Stimulated activated CD8-positive, alpha-beta memory T cell treated with anti-CD3 and anti-CD28 coated beads, Interleukin-4, amount 100 ng/mL, for 4 hours (primary cell): ENCODE measurements at regions not wholly inside any gene's neighbourhood (a gene's known extent, or its start where the extent isn't known, plus 50 kb on each side); places are given as distances from the start of the nearest gene placed in this dataset.
"Not testable (repeated sequence)": the region's sequence is repeated elsewhere in the genome, so short reads cannot be mapped to it uniquely, and the experiment has no call there.

Source experiments
- DNase-seq, 2 donors: peaks; one replicate each; pipeline ENCODE4 v3.0.0-alpha.2; 2020; ENCODE audit warnings: low read depth in 2 of 2, low spot score in 1 of 2

DNA sequence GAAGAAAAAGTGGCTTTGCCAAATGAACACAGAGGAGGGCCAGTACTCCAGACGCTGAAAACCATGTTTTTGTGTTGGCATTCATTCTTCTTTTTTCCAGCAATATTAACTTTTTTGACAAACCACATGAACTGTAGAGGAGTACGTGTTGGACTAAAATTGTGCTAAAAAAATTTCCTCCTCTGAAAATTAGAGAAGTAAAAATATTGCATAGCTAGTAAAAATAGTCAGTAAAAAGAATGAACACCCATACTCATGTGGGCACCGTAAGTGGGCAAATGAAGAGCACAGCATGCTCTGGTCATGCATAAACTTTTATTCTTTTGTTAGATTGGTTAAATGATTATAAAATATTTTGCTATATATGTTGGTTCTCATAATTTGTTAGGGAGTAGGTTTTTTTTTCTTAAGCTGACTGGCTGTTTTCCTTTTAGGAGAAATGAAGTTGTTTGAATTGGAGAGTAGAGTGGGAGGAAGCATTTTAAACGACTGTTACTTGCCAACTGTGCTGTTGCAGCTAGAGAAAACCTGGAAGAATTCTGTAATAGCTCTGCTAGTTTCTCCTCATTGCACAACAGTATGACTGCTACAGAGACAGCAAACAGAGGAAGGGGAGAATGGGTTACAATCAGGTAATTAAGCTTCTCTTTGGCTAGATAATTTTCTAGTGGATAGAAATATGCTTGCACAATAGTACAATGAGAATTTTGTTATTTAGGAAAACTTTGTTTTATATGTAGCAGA, 222.4 kb downstream of the KCTD12 start:
- no peak for DNase-seq

DNA sequence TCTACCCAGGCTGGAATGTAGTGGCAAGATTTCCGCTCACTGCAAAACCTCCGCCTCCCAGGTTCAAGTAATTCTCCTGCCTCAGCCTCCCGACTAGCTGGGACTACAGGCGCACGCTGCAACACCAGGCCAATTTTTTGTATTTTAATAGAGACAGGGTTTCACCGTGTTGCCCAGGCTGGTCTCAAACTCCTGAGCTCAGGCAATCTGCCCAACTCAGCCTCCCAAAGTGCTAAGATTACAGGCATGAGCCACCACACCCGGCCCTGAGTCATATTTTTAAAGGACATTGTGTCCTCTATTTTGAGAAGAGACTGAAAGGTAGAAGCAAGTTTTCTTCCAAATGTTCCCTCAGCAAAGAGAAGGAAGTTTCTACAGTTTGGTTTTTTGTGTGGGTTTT, 227.1 kb downstream of the KCTD12 start:
- DNase-seq, result not testable (repeated sequence)

DNA sequence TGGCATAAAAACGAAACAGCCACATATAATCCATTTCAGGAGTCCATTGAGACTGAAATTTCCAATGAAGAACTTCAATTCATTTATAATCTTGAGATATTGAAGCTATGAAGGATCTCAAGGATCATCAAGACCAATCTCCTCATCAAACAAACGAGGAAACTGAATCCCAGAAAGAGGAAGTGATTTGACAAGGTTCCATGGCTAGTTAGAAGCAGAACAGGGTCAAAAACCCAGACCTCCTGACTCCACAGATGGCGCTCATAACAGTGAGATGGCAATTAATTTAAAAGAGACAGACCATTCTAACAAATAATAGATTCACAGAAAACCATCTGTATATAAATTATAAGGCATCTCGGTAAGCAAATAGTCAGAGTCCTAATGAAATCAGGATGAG, 229.7 kb downstream of the KCTD12 start:
- DNase-seq, result no peak

DNA sequence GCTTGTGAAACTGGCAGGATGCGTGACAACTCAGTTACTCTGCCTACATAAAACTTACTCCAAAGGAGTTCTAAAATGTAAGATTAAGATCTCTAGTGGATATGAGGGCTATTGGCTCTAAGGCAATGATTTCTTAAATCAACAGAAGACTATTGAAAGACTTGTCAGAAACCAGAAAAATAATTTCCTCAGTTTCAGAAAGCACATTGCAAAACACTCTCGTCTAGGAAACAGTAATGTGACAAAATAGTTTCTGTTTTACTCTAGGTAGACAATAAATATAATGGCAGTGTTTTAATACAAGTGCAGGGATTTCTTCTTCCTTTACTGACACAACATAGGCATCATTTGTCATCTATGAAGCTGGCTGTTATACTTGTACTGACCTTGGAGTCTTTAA, 230.1 kb downstream of the KCTD12 start:
- no peak for DNase-seq

DNA sequence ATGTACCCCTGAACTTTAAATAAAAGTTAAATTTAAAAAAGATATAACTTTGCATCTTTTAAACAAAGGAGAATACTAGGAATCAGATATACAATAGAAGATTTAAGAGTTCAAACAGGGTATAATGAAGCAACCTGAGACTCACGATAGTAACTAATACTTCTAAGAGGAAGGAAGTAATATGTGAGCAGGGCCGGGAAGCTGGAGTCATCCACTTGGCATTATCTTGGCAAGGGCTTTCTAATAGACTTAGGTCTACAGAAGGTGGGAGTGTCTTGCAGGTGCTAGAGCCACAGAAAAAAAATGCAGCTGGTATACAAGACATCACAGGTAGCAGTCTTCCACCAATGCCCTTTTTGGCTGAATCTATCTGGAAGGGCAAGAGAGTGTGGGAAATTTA, 231.9 kb downstream of the KCTD12 start:
- DNase-seq, result no peak

DNA sequence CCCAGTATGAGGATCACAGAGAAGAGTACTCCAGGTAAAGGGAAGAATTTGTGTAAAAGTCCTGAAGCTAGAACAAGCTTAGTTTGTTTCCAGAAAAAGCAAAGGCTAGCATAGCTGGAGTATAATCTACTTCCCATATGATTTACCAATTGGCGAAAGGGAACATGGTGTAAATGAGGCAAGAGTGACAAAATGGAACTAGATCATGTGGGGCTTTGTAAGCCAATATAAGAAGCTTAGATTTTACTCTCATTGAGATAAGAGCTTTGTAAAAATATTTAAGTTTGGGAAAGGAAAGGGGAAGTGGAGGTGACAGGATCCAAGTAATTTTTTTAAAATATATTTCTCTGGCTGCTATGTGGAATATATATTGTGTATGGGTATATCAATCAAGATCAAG, 234.9 kb downstream of the KCTD12 start:
- no peak for DNase-seq

DNA sequence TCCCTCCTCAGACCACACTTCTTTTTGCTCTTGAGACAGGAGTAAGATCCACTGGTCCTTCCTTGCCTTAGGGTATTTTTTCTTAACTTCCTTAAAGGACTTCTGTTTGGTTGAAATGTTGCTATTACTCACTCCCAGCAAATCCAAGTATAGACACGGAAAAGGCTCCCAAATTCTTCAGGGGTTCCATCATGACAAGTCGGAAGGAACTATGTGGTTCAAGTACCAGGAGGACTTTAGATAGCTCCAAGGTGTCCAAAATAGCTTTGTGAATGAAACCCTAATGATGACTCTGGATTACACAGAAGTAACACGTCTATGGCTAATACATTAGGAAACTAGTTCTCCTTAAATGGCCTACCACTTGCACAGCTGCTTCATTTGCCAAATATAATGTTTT, 238.7 kb downstream of the KCTD12 start:
- no peak for DNase-seq

DNA sequence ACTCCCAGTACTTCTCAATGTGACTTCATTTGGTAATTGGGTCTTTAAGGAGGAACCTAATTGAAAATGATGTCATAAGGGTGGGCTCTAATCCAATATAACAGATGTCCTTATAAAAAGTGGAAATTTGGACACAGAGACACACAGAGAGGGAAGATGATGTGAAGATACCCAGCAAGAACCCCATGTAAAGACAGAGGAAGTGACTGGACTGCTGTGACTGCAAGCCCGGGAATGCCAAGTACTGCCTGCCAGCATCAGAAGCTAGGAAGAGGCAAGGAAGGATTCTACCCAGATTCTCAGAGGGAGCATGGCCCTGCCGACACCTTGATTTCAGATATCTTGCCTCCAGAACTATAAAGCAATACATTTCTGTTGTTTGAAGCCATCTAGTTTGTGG, 239.3 kb downstream of the KCTD12 start:
- no peak for DNase-seq

DNA sequence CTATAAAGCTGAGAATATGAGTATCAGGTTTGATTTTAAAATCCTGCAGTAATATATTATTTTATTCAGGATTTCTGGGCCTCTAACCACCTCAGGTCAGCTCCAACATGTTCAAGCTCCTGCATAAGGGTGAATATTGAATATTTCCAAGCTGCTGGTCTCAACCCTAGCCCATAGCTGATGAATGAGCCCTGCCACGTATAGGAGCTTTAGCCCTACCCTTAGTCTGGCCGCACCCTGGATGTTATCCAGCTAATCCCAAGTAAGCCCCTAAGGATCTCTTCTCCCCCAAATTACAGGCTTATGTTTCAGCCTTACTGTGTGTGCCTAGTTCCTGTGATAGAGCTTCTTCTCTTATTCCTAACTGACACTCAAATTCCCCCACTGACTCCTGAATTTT, 240.6 kb downstream of the KCTD12 start:
- DNase-seq, result no peak

DNA sequence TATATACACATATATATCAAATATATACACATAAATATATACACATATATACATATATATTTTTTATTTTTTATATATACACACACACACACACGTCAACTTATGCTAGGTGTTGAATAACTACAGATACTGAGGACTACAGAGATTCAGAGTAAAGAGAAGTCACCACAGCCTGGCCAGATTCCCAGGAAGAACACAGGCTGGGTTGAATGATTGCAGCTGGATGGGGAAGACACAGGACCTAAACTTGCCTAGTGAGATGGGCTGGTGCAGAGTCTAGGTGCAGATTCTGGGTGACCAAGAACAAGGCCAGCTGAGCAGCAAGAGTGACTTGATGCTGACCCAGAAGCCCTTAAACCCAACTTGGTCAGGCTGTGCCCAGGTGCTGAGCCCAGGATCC, 241.3 kb downstream of the KCTD12 start:
- DNase-seq, result no peak

DNA sequence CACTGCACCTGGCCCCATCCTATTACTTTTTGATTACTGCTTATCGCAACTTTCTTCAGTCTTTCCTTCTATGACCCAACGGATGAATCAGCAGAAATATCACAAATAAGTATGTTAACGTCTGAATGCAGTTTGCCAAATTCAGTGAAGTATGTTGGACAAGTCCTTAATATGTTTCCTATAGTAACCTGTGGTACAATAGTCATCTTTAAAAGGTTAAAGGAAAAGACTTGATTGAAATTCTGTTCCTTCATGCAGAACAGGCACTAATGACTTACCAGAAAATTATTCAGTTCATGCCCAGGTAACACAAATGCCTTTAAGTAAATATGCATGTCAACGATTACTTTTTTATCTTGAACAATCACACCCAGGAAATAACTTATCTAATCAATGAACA, 242.6 kb downstream of the KCTD12 start:
- no peak for DNase-seq

DNA sequence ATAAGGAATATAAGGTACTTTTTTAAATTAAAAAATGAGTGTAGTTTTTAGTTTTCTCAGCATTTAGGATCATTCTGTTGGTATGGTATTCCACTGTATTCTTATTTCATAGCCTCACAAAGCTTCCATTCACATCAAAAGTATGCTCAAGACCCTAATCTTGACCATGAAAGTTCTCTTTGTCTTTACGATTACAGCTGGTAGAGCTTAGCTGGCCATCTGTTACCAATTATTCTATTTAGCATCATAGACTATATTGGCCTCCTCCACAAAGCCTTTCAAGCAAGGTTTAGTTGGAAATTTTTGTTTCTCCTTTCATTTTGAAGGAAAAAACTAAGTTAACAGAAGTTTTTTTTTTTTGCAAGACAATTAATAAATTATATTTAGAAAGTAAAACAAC, 245.1 kb downstream of the KCTD12 start:
- no peak for DNase-seq

DNA sequence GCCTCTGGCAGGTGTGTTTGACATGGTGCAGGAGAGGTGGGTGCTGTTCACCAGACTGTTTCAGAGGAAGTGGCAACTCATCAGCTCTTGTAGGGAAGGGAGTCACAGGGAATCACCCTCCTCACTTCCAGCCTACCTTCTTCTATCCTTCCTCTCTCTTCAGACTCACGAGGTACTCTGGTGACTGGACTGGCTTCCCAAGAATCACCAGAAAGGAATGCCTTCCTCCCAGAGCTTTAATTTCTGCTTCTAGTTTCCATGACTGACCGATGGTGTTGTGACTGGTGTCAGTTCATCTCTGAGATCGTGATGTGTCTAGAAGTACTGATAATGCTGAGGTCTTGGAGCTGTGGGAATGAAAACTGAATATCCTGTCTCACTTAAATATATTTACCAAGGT, 247.3 kb downstream of the KCTD12 start:
- DNase-seq, result no peak

DNA sequence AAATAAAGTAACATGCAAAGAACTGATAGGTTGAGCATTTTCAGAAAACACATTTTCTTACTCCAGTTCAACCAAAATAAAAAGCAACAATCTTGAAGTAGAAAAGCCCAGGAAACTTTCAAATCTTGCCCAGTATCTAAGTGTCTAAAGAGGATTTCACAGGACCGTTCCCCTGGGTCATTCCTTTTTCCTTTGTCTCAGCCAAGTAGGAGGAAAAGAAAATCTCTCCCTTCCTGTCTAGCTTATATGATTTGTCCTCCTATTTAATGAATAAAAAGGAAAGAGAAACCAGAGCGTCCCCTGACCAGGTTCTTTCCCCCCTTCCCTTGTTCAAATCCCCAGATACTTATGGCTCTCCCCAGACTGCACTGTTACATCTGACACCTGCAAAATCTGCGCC, 248.0 kb downstream of the KCTD12 start:
- DNase-seq, result no peak

DNA sequence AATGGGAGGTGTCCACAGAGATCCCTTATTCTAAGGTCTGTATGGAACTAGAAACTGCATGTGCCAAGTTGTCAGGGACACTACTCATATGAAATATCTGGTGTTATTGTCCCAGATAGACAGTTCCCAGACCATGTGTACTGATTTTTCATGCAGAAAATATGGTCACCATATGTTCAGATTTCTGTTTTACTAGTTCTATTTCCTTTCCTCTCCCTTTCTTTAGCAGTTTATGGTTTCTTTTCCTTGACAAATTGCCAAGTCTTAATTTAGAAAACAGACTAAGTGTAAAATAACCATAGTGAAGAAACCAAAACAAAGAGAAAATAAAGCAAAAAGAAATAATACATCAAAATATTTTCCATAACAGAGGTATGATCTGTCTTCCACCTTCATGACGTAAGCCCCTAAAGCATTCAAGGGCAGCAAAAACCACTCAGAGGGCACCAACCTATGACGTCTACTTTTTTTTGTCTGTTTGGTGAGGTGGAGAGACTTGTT, 248.5 kb downstream of the KCTD12 start:
- no peak for DNase-seq

DNA sequence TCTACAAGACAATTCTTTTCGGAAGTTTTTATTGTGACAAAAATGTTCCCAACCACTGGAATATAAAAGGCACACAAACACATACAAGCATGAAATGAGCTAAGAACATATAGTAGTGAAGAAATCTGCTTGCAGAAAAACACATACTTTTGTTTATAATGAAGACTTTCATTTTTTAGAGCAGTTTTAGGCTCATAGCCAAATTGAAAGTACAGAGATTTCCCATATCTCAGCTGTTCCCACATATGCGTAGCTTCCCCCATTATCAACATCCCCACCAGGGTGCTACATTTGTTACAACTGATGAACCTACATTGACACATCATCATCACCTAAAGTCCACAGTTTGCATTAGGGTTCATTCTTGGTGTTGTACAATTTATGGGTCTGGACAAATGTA, 249.4 kb downstream of the KCTD12 start:
- DNase-seq, result no peak

DNA sequence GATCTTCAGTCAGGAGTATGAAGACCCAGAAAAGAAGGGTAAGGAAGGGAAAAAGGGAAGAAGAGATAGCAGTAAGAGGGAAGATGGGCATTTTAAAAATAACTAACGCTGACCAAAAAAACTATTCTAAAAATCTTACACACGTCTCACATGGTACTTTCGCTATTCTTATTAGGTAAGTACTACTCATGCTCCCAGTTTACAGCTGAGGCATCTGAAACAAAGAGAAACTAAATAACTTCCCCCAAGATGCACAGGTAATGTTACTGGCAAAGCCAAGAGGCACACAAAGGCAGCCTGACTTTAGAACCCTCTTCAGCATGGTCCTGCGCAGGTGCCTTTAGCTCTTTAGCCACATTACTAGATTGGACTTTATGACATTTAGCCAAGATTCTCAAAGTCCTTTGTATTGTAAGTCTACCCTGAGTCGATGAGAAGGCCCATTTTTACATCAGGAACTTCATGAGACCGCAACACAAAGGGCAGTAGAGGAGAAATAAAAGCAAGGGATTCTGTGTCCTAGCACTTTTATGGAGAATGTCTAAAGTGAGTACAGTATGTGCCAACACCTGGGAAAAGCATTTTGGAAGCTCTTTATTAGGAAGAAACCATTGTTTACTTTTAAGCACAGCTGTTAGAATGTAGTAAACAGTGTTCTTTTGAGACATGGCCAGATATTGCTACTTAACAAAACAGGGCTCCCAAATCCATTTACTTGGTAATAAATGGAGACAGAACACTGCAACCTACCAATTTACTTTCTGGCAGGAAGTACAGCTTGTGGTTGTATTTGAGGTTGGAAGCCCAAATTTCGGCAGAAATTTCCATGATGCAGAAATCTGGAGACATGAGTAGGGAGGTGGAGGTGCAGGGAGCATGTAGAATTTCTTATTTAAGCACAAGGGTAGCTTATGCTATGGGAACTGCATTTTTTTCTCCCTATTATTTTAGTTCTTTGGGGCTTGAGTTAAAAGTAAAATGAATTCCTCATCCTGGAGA, 250.7 kb downstream of the KCTD12 start:
- DNase-seq, result no peak

DNA sequence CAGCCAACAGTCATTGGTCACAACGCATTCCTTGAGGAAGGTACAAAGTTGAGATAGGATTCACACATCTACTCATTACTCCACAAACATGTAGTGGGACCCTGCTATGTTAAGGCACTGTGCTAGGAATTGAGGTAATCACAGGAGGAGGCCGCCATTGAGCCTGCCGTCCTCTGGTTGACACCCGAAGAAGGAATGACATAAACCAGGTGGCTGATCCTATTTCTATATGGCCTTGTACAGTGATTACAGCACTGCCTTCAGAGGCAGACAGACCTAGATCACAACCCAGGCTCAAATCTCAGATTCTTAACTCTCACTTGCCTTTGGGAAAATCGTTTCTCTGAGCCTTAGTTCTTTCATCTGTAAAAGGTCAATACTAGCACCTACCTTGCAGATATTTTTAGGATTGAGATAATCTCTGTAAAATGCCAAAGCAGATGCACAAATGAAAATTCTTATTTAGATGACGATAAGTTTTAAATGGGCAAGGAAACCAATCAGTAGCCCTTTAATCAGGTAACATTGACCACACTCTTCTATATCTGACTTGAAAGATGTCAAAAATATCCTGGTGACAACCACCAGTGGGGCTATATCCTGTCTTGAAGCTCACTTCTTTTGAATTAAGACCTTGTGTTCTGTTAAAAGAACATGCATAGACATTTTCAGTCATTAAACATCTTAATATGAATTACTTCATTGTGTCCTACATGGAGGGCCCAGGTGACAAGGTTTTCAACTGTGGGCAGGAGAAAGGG, 251.6 kb downstream of the KCTD12 start:
- DNase-seq, result no peak

DNA sequence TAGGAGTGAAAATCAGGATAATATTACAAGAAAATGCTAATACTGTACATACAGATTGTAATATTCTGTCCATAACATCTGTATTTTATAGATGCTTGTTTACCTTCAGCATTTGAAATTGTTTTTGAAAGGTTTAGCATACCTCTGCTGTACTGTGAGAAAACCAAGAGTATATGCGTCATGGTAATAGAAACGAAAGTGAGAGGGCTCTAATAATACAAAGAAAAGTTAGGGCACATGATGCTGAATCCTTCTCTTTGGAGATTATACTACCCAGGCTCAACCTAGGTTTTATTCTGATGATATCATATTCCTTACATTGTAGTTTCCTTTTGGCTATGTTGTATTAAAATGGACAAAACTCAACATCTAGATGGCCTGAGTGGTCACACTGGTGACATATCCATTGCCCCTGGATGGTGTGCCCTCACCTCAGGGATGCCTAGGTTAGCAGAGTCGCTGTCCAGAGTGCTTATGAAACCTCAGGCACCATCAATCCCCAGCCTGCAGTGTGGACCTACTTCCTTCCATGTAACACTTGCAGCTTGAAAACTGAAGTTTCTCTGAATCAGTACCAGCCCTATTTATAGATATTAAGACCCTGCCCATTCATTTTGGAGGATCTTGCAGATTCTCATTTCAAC, 253.7 kb downstream of the KCTD12 start:
- DNase-seq, result no peak

DNA sequence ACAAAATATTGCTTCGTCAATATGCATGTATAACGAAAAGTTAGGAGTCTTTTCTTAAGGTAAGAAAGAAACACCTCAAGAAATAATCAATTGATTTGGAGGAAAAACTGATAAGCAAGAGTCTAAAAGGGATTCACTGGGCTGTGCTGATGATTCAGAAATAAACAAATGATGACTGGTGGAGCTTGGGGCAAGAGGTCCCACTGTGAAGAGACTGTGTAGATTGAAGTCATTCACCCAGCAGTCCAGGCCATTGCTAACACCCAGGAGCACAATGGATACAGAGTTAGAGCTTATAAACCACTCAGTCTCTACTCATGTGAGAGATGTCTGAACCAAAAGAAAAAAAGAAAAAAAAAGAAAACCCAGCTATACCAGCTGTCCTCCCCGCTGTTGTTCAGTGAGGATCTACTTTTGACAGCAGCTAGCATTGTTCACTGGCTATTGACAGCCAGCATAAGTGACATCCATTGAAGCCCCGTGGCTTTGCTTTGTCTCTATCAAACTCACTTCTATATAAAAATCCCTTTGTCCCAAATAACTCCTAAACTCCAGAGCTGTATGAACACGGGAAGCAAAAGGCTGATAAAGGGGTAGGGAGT, 255.5 kb downstream of the KCTD12 start:
- no peak for DNase-seq
